Neural progenitor cell (in vitro differentiated cells): ENCODE measurements at regions not wholly inside any gene's neighbourhood (a gene's known extent, or its start where the extent isn't known, plus 50 kb on each side); places are given as distances from the start of the nearest gene placed in this dataset.
"Not testable (repeated sequence)": the region's sequence is repeated elsewhere in the genome, so short reads cannot be mapped to it uniquely, and the experiment has no call there.

ENCODE experiments used
- DNase-seq: peaks from one replicate; pipeline ENCODE4 v3.0.0-alpha.2; 2016; ENCODE audit warnings: low spot score
- H2AFZ ChIP-seq: fragments of 200-600 bp; sonication (generic); replicated peaks from 2 replicates; pipeline ENCODE4 v1.6.1; 2016; ENCODE audit warnings: antibody characterized with exemption
- H3F3A ChIP-seq: fragments of 200-600 bp; sonication (generic); 2 replicates; pipeline ENCODE4 v1.6.1; 2016; ENCODE audit warnings: antibody characterized with exemption, low read depth
- H3K27ac ChIP-seq: fragments of 200-600 bp; sonication (generic); 2 replicates; pipeline ENCODE4 v1.5.1; 2016; ENCODE audit warnings: mild to moderate bottlenecking
- H3K27me3 ChIP-seq: fragments of 200-600 bp; sonication (generic); 2 replicates; pipeline ENCODE4 v1.6.1; 2016; ENCODE audit warnings: mild to moderate bottlenecking, moderate library complexity
- H3K36me3 ChIP-seq: fragments of 200-600 bp; sonication (generic); 2 replicates; pipeline ENCODE4 v1.5.1; 2016
- H3K4me1 ChIP-seq: fragments of 200-600 bp; sonication (generic); 2 replicates; pipeline ENCODE4 v1.6.1; 2016; ENCODE audit warnings: mixed run types
- H3K4me2 ChIP-seq: fragments of 200-600 bp; sonication (generic); 2 replicates; pipeline ENCODE4 v1.6.1; 2016
- H3K4me3 ChIP-seq: fragments of 200-600 bp; sonication (generic); 2 replicates; pipeline ENCODE4 v1.5.1; 2016
- H3K79me2 ChIP-seq: fragments of 200-600 bp; sonication (generic); 2 replicates; pipeline ENCODE4 v1.6.1; 2016; ENCODE audit warnings: low read depth
- H3K9ac ChIP-seq: fragments of 200-600 bp; sonication (generic); 2 replicates; pipeline ENCODE4 v1.6.1; 2016
- H3K9me3 ChIP-seq: fragments of 200-600 bp; sonication (generic); 2 replicates; pipeline ENCODE4 v1.5.1; 2016; ENCODE audit warnings: low read depth
- H4K20me1 ChIP-seq: fragments of 200-600 bp; sonication (generic); 2 replicates; pipeline ENCODE4 v1.6.1; 2016; ENCODE audit warnings: low read depth
- H3K27ac Mint-ChIP-seq: 3 replicates; pipeline ENCODE4 v1.8.0; 2021; ENCODE audit warnings: mixed read lengths
- H3K27me3 Mint-ChIP-seq: 2 replicates; pipeline ENCODE4 v1.8.0; 2022; ENCODE audit warnings: low read depth, mild to moderate bottlenecking, inconsistent platforms, moderate library complexity, mixed read lengths; ENCODE audit not compliant: insufficient read depth
- H3K36me3 Mint-ChIP-seq: 3 replicates; pipeline ENCODE4 v1.8.0; 2021; ENCODE audit warnings: mixed read lengths
- H3K4me1 Mint-ChIP-seq: 3 replicates; pipeline ENCODE4 v1.8.0; 2021; ENCODE audit warnings: mixed read lengths
- H3K4me3 Mint-ChIP-seq: 3 replicates; pipeline ENCODE4 v1.8.0; 2021; ENCODE audit warnings: mild to moderate bottlenecking, moderate library complexity, mixed read lengths
- H3K9me3 Mint-ChIP-seq: 3 replicates; pipeline ENCODE4 v1.8.0; 2020; ENCODE audit warnings: mixed read lengths
- CTCF ChIP-seq: fragments of 200-600 bp; sonication (generic); IDR thresholded peaks from 2 replicates; pipeline ENCODE4 v1.5.1; 2017; ENCODE audit warnings: antibody characterized with exemption, mild to moderate bottlenecking
- EZH2 ChIP-seq: fragments of 200-600 bp; sonication (generic); IDR thresholded peaks from 2 replicates; pipeline ENCODE4 v1.6.1; 2017; ENCODE audit warnings: antibody characterized with exemption, mild to moderate bottlenecking, moderate library complexity
- EZH2phosphoT487 ChIP-seq: fragments of 200-600 bp; sonication (generic); IDR thresholded peaks from 2 replicates; pipeline ENCODE4 v1.6.1; 2017; ENCODE audit warnings: antibody characterized with exemption

DNA sequence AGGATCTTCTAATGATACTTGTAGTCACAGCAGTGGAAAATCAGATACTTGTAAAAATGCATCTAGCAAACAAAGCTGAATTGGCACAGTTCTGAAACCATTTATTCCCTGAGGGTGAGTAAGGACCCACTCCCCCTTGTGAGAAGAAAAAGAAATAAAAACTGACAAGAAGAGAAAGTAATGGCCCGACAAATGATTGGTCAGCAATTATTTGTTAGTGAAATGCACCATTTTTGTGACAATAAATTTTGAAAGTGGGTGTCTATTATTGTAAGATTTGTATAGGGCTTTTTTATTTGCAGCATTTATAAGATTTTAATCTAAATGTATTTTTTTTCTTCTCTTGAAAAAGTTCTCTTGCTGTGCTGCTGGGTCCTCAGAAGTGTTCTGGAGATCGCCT lies 600.8 kb downstream of the STK39 start:
- peaks cover 7% of the 10 kb centered on the region for H3K27me3 ChIP-seq
- H3K27ac Mint-ChIP-seq: no peak overlapping the region
- no peak for TF ChIP-seq EZH2
- no peak for TF ChIP-seq CTCF
- no peaks in the 10 kb centered on the region for H3K27me3 Mint-ChIP-seq
- H3F3A ChIP-seq: peaks cover 4% of the 10 kb centered on the region
- peaks cover 3% of the 10 kb centered on the region for H3K4me1 Mint-ChIP-seq
- H3K4me3 Mint-ChIP-seq: no peak overlapping the region
- H3K4me2 ChIP-seq: no peak overlapping the region
- no peaks in the 10 kb centered on the region for H3K36me3 ChIP-seq
- no peaks in the 10 kb centered on the region for H3K36me3 Mint-ChIP-seq
- no peaks in the 10 kb centered on the region for H3K79me2 ChIP-seq
- H3K27ac ChIP-seq: no peak overlapping the region
- no peak overlapping the region for H2AFZ ChIP-seq
- no peak for DNase-seq
- H3K9me3 ChIP-seq: no peaks in the 10 kb centered on the region
- no peak overlapping the region for H3K9ac ChIP-seq
- no peaks in the 10 kb centered on the region for H4K20me1 ChIP-seq
- no peaks in the 10 kb centered on the region for H3K4me1 ChIP-seq
- H3K4me3 ChIP-seq: no peak overlapping the region
- peaks cover 5% of the 10 kb centered on the region for H3K9me3 Mint-ChIP-seq

DNA sequence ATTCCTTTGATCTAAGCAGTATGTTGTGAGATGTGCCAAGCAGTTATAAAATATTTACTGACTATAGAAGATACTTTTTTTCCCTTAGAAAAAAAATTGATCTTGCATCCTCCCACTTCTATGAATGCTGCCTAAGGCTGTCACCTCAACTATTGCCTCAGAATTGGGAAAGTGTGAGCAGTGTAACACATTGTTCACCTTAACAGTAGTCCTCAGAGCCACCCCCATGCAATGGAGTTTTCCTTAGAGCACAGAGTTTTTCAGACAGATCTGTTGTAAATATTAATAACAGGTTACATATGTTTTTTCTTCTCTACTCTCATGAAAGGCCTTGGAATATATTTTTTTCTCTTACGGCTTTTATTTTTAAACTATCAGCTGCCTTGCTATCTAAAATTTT lies 607.3 kb downstream of the STK39 start:
- Mint-ChIP-seq H3K36me3 (peaks cover 2% of the 10 kb centered on the region), H3K27ac (no peak overlapping the region), H3K4me3 (no peak overlapping the region), H3K4me1 (no peaks in the 10 kb centered on the region), H3K27me3 (peaks cover 2% of the 10 kb centered on the region), H3K9me3 (peaks cover 9% of the 10 kb centered on the region)
- no peaks in the 10 kb centered on the region for H3F3A ChIP-seq
- no peaks in the 10 kb centered on the region for H3K27me3 ChIP-seq
- no peak for TF ChIP-seq EZH2
- no peak for TF ChIP-seq EZH2phosphoT487
- H3K79me2 ChIP-seq: no peaks in the 10 kb centered on the region
- no peaks in the 10 kb centered on the region for H3K36me3 ChIP-seq
- no peak overlapping the region for H3K27ac ChIP-seq
- no peaks in the 10 kb centered on the region for H4K20me1 ChIP-seq
- no peak overlapping the region for H3K4me2 ChIP-seq
- no peak overlapping the region for H3K4me3 ChIP-seq
- no peak overlapping the region for H3K9ac ChIP-seq
- no peaks in the 10 kb centered on the region for H3K9me3 ChIP-seq
- no peak for DNase-seq
- H2AFZ ChIP-seq: no peak overlapping the region
- H3K4me1 ChIP-seq: no peaks in the 10 kb centered on the region

DNA sequence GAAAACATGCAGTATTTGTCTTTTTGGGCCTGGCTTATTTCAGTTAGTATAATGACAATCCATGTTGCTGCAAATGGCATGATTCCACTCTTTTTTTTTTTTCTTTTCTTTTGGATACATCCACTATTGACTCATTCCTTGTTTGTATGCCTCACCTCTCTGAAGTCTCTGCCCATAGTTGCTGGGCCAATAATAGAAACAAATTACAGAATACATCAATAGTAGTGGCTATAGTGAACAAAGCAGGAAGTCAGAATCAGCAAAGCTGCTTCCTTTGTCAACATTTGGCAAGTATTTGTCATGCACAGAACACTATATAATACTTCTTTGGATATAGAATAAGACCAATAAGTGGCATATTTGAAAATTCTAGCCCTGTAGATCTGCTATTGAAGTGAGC lies 609.7 kb downstream of the STK39 start:
- no peak for DNase-seq
- Histone ChIP-seq H3F3A (no peaks in the 10 kb centered on the region), H2AFZ (no peak overlapping the region), H4K20me1 (no peaks in the 10 kb centered on the region), H3K4me2 (no peak overlapping the region), H3K4me1 (no peaks in the 10 kb centered on the region), H3K36me3 (no peaks in the 10 kb centered on the region), H3K27me3 (no peaks in the 10 kb centered on the region), H3K9me3 (no peaks in the 10 kb centered on the region), H3K27ac (no peak overlapping the region), H3K79me2 (no peaks in the 10 kb centered on the region), H3K9ac (no peak overlapping the region), H3K4me3 (no peak overlapping the region)
- H3K27ac Mint-ChIP-seq: no peak overlapping the region
- H3K27me3 Mint-ChIP-seq: peaks cover 2% of the 10 kb centered on the region
- H3K4me3 Mint-ChIP-seq: no peak overlapping the region
- TF ChIP-seq EZH2 (no peak), CTCF (no peak), EZH2phosphoT487 (no peak)
- H3K9me3 Mint-ChIP-seq: peaks cover 19% of the 10 kb centered on the region
- H3K36me3 Mint-ChIP-seq: peaks cover 5% of the 10 kb centered on the region
- no peaks in the 10 kb centered on the region for H3K4me1 Mint-ChIP-seq

DNA sequence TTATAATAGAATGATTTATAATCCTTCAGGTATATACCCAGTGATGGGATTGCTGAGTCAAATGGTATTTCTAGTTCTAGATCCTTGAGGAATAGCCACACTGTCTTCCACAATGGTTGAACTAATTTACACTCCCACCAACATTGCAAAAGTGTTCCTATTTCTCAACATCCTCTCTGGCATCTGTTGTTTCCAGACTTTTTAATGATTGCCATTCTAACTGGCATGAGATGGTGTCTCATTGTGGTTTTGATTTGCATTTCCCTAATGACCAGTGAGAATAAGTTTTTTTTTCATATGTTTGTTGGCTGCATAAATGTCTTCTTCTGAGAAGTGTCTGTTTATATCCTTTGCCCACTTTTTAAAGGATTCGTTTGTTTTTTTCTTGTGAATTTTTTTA lies 615.1 kb downstream of the STK39 start:
- not testable (repeated sequence) for H3K9ac ChIP-seq, H3K36me3 Mint-ChIP-seq, H3K4me1 Mint-ChIP-seq, H4K20me1 ChIP-seq, H3K27ac Mint-ChIP-seq, H3K27me3 Mint-ChIP-seq, H3K36me3 ChIP-seq, H3K4me2 ChIP-seq, H3K79me2 ChIP-seq, H3K27ac ChIP-seq, H3K9me3 ChIP-seq, H2AFZ ChIP-seq, H3K4me3 ChIP-seq, H3K4me1 ChIP-seq, H3F3A ChIP-seq, H3K4me3 Mint-ChIP-seq, H3K27me3 ChIP-seq, DNase-seq
- H3K9me3 Mint-ChIP-seq: peaks cover 19% of the 10 kb centered on the region
